GM19438 (cell line): ENCODE measurements at regions not wholly inside any gene's neighbourhood (a gene's known extent, or its start where the extent isn't known, plus 50 kb on each side); places are given as distances from the start of the nearest gene placed in this dataset.
A peak's percentile ranks its signal among the peaks of the same experiment; 100 is the strongest.
"Not testable (repeated sequence)": the region's sequence is repeated elsewhere in the genome, so short reads cannot be mapped to it uniquely, and the experiment has no call there.

Source experiments
- ATAC-seq: cut with Tn5 transposase; IDR thresholded peaks from one replicate; pipeline ENCODE4 v1.9.1; 2021; ENCODE audit warnings: low read depth; ENCODE audit not compliant: unreplicated experiment

- ATAC-seq = no peak
These were observed 105.0 kb upstream of the PRSS3 start for GRCh38 chr9:33690143-33690933.

GRCh38 chr9:33695299-33695698 is 100.1 kb upstream of the PRSS3 start:
- ATAC-seq = no peak

- ATAC-seq = no peak
These were observed 99.5 kb upstream of the PRSS3 start for GRCh38 chr9:33695856-33696255.

DNA sequence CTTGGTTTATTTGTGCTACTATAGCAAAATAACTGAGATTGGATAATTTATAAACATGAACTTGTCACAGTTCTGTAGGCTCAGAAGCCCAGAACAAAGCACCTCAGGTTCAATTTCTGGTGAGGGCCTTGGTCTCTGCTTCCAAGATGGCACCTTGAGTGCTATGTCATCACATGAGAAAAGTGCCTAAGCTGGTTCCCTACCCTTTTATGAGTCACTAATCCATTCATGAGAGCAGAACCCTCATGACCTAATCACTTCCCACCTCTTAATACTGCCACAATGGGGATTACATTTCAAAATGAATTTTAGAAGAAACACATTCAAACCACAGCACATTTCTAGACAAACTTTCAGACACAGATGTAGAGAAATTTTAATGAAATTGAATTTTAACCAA is 98.2 kb upstream of the PRSS3 start:
- ATAC-seq = no peak

GRCh38 chr9:33698267-33698666 is 97.1 kb upstream of the PRSS3 start:
- ATAC-seq = no peak

- not testable (repeated sequence) for ATAC-seq
These were observed 94.4 kb upstream of the PRSS3 start for GRCh38 chr9:33700940-33701339.

- no peak for ATAC-seq
These were observed 91.8 kb upstream of the PRSS3 start for GRCh38 chr9:33703430-33704102.

DNA sequence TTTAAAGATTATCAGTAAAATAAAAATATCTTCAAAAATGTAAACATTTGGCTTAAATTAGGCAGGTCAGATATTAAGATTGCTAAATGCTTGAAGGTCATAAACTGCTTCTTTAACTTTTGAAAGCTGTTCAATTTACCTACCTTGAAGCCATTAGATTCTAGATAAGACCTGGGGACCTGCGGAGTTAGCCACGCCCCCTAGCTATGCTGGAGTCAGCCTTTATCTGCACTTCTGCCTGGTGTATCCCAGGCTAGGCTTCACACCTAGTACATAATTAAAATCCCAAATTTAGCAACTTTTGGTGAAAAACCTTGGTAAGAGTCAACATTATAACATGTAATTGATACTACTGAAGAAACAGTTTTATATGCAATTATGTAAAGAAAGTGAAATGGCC is 89.9 kb upstream of the PRSS3 start:
- not testable (repeated sequence) for ATAC-seq

GRCh38 chr9:33708441-33708840 is 86.9 kb upstream of the PRSS3 start:
- ATAC-seq = no peak

GRCh38 chr9:33709269-33709668 is 86.1 kb upstream of the PRSS3 start:
- ATAC-seq = no peak

DNA sequence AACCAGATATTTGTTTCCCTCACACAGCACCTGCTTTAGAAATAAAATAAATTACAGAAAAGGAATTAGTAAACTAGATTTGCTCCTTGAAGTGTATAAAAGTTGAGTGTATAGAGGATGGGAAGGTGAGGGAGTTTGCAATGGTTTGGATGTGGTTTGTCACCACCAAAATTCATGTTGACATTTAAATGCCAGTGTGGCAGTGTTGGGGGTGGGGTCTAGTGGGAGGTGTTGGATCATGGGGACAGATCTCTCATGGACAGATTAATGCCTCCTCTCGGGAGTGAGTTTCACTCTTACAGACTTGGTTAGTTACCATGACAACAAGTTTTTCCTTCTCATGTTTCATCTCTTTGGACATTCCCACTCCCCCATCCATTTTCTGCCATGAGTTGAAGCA is 83.9 kb upstream of the PRSS3 start:
- not testable (repeated sequence) for ATAC-seq

GRCh38 chr9:33714989-33715388 is 80.4 kb upstream of the PRSS3 start:
- ATAC-seq = no peak

GRCh38 chr9:33718987-33719386 is 76.4 kb upstream of the PRSS3 start:
- ATAC-seq = no peak

DNA sequence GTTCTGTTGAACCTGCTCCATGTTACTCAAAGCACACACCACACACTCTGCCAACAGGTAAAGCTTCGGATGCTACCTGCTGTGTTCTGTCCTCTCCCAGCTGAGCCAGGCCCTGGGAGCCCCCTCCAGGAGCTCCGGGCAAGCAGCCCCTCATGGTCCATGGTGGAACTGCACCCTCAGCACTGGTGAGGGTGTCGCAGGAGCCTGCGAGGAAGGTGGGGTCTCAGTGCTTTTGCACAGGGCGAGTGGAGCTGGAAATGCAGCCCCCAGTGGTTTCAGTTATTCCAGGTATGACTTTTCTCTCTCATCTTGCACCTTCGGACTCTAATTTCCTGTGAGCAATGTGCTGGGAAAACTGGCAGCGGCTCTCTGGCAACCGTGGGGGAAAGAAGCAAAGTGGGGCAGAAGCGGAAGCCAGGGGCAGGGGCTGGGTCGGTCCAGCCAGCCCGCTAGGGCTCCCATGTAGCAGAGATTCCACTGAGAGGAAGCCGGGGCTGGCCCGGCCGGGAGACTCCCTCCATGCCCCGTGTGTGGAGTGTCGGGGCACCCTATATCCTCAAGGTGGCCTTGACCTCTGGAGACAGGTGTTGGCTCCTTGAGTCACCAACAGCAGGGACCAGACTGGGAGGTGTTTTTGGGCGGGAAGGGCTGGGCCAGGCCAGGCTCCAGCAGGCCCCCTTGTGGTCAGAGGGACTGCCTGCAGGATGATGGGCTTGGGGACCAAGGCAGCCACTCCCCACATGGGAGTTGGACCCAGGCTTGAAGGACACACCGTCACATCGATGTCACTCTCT is 75.6 kb upstream of the PRSS3 start:
- ATAC-seq = no peak

- peak; percentile 57 for ATAC-seq
These were observed 73.5 kb upstream of the PRSS3 start for GRCh38 chr9:33721674-33722358.

- ATAC-seq = no peak
These were observed 73.0 kb upstream of the PRSS3 start for GRCh38 chr9:33722359-33722675.

DNA sequence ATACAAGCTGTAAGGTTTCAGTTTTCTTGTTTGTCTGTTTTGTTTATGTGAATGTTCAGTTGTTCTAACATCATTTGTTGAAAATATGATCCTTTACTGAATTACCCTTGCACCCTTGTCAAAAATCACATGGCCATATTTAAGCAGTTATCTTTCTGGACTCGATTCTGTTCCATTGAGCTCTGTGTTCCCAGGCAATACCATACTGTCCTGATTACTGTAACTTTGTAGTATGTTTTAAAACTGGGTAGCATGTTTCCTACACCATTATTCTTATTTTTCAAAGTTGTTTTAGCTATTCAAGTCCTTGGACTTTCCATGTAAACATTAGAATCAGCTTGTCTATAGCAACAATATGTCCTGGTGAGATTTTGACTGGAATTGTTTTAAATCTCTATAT is 66.7 kb upstream of the PRSS3 start:
- ATAC-seq = no peak

DNA sequence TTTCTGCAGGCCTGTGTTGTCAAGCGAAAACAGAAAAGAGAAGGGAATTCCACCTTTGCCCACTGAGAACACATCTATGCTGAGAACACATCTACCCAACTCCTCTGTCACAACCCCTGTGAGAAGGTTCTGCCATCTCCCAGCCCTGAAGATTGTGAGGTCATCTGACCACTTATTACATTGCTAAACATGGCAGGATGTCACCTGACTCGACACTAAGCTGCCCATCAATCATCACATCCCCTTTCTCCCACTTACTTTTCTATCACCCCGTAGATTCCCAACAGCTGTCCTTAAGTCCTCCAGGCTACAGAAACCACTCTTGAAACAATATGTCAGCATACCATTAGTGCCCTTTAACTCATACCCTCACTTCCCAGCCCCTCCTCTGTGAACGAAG is 64.2 kb upstream of the PRSS3 start:
- ATAC-seq = no peak

- ATAC-seq = no peak
These were observed 63.7 kb upstream of the PRSS3 start for GRCh38 chr9:33731625-33732024.

GRCh38 chr9:33734247-33734940 is 61.0 kb upstream of the PRSS3 start:
- not testable (repeated sequence) for ATAC-seq
